ENCODE measurements at regions not wholly inside any gene's neighbourhood (a gene's known extent, or its start where the extent isn't known, plus 50 kb on each side); places are given as distances from the start of the nearest gene placed in this dataset.

DNA sequence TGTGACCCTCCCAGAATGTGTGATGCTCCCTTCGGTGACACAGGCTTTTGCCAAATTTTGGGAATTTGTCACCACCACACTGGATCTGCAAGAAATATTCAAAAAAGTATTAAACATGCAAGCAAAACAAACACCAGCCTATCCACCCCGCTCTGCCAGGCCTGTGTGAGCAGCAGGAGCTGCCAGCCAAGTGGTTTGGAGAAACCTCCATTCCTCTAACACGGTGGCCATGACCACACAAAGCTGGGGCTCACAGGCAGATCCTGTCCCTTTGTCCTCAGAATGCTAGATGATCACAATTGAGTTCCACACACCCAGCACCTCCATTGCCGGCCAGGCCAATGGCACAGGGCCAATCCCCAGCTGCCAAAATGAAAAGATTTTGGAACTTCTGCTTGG lies 261.9 kb upstream of the PPP2R2D start:
- TF ChIP-seq, protein P1, sequence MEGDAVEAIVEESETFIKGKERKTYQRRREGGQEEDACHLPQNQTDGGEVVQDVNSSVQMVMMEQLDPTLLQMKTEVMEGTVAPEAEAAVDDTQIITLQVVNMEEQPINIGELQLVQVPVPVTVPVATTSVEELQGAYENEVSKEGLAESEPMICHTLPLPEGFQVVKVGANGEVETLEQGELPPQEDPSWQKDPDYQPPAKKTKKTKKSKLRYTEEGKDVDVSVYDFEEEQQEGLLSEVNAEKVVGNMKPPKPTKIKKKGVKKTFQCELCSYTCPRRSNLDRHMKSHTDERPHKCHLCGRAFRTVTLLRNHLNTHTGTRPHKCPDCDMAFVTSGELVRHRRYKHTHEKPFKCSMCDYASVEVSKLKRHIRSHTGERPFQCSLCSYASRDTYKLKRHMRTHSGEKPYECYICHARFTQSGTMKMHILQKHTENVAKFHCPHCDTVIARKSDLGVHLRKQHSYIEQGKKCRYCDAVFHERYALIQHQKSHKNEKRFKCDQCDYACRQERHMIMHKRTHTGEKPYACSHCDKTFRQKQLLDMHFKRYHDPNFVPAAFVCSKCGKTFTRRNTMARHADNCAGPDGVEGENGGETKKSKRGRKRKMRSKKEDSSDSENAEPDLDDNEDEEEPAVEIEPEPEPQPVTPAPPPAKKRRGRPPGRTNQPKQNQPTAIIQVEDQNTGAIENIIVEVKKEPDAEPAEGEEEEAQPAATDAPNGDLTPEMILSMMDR (IDR thresholded peaks at IDR 0.05): no peak
- TF ChIP-seq POLR2A (IDR thresholded peaks at IDR 0.05): no peak
